Dermis microvascular lymphatic vessel endothelial cell (primary cell): ENCODE measurements at regions not wholly inside any gene's neighbourhood (a gene's known extent, or its start where the extent isn't known, plus 50 kb on each side); places are given as distances from the start of the nearest gene placed in this dataset.
A peak's percentile ranks its signal among the peaks of the same experiment; 100 is the strongest.
"Not testable (repeated sequence)": the region's sequence is repeated elsewhere in the genome, so short reads cannot be mapped to it uniquely, and the experiment has no call there.

Experiments
- DNase-seq, 2 donors: peaks; one replicate each; pipeline versions ENCODE4 v3.0.0 to v3.0.0-alpha.2; 2010; ENCODE audit warnings: low read depth in 2 of 2

DNA sequence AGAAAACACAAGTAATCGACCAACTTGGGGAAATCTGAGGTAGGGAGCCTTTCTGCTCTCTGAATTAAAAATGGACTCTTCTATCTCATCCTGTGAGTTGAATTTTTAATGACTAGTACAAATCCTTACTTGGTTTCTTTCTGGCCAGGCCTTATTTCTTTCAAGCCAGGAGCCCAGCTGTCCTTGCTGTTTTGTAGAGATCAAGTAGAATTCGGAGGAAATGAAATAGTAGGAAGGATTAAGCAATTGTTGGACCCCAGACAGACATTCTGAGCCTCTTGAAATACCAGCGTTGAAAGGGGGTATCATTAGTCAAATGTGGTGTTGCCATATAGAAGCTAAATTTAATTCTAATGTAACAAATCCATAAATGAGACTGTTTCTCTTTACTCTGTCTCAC is 53.7 kb upstream of the SMIM15 start:
- DNase-seq = no peak

DNA sequence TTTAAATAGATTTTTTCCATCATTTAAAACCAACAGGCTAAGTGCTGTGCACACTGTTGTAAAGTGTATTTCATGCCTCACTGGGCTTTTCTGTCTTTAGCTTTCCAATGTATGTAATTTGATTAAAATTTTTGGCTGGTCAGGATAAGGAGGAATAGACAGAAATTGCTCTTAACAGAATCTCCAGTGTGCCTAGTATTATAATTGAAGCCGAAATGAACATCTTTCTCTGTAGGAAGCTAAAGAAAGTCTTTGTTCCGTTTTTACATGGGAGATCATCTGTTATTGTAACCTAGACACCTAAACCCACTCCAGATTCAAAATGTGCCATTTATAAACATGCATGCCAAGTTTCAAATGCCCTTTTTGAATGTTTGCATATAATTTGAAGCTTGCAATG is 54.5 kb upstream of the SMIM15 start:
- no peak for DNase-seq

DNA sequence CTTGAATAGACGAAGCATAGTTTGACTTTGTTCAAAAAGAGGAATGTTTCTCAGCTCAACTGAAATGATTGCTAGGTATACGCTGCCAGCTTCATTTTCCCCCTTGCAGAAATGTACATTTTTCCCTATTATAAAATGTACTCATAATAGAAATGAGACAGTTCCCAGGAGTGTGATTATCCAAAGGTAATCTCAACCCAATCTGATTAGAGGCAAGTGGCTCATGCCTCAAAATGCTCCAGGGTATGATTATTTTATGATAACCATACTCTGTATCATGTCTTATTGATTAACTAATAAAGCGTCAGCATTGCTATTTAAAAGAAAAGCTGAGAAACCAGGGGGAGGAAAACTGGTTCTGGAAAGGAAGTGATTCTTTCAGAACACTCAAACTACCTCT is 54.9 kb upstream of the SMIM15 start:
- no peak for DNase-seq

DNA sequence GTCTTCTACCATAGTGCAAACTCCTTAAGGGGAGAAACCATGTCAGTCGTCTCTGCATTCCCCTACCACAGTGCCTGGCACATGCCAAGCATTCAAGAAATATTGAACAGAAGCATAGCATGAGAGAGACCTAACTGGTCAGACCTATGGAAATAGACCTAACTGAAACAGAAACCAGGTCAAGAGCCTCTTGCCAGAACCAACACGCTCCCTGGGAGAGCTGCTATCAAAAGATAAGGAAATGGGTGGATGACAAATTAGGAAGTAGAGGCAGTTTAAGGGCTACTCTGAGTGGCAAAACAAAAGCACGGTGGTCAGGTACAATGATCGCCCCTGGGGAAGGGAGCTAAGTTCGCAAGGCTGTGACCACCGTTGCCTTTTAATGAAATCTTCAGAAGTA is 66.0 kb upstream of the SMIM15 start:
- peak in 1 of 2 donors; percentile 33 for DNase-seq

DNA sequence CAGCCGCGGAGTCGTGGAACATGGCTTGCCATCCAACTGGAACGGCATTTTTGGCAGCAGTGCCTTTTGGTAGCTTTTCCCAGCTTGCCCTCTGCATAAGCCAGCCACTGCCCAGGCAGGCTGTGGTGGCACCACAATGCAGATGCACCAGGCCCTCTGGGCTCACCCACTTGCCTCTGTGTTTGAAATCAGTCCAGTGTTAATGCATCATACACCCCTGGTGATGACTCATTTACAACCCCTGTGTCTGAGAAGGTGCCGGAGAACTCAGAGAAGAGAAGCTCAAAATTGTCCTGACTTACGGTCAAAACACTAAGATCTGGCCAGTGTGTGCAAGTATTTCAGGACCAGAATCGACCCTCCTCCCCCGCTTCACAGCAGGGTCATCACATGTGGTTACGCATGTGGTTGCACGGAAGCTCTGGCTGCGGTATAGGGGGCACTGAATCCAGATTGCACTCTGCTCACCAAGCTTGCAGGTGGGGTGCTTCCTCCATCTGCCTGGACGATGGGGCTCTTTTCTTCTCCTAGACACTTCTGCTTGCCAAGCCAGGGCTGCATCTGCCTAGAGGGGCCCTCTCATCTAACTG is 66.5 kb upstream of the SMIM15 start:
- DNase-seq = peak in 1 of 2 donors; percentile 38

DNA sequence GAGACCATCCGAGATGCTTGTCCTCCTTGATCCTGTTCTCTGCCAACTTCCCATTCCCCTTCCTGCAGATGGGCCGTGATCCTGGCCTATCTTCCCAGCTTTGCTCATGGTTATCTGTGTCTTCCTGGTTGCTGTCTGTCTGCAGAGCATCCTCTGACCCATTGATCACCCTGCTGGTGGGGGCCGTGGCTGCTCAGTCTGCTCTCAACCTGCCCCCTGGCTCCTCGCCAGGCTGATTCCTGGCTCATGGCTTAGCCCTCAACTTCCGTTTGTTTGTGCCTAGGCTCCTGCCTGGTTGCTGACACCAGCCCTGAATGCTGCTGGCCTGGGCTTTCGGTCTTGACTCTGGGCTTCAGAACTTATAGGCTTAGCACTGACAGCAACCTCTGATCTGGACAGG is 67.1 kb upstream of the SMIM15 start:
- DNase-seq = peak; percentile 42 to 53

DNA sequence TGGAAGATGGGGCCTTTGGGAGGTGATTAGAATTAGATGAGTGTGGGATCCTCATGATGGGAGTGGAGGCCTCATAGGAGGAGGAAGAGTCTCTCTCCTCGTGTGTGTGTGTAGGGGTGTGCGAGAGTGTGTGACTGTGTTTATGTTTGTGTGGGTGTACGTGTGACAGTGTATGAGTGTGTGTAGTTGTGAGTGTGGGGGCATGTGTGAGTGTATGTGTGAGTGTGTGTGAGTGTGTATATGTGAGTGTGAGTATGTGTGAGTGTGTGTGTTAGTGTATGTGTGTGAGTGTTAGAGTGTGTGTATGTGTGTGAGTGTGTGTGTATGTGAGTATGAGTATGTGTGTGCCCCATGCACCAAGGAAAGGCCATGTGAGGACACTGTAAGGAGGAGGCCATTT is 68.2 kb upstream of the SMIM15 start:
- no peak for DNase-seq

DNA sequence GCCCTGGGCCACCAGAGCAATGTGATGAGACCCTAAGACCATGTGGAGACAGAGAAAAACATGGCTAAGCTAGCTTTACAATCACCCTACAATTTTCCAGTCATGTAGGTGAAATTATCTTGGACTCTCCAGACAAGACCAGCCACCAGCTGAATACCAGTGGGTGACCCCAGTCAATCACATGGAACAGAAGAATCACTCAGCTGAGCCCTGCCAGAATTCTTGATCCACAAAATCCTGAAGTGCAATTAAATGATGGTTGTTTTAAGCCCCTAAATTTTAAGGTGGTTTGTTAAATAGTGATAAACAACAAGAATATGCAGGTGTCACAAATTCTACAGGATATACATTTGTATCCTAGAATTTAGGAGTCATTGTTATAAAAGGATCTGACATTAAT is 69.5 kb upstream of the SMIM15 start:
- DNase-seq = no peak

DNA sequence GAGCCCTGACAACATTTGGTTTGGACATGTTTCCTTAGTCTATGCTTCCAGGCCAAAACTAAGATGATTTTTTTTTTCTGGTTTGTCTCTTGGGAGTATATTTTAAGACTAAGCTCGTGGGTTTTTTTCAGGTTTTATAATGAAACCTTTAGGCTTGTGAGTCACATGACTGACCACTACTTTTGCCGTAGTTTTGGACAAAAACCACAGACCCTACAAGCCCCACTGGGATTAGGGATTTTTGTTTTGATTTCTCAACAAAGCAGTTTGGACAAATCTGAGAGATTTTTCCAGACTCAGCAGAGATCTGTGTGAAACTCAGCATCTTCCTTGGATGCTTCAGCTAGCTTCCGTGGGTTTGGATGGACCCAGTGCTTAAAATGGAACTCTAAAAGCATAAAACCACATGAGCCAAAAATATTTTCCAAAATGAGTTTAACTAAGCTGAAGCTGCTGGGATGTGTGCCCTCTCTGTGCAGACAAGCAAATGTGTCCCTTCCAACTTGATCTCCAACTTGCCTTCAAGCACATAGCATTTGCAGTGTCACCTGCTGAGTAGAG is 70.3 kb upstream of the SMIM15 start:
- no peak for DNase-seq

DNA sequence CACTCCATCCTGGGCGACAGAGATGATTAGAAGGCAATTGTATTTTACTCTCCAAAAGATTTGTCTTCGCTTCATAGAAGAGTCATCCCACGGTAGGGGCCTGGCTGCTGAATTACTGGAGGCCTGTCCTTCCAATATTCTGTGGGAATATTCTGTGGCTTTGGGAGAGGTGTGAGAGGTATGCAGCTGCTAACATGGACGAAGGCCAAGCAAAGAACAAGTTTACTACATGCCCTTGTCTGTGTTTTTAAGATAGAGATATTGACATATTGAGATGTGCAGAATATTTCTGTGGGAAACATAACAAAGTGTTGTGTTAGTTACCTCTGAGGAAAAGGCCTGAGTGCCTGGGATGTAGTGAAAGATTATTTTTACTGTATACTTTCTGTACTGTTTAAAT is 71.8 kb upstream of the SMIM15 start:
- DNase-seq = no peak

DNA sequence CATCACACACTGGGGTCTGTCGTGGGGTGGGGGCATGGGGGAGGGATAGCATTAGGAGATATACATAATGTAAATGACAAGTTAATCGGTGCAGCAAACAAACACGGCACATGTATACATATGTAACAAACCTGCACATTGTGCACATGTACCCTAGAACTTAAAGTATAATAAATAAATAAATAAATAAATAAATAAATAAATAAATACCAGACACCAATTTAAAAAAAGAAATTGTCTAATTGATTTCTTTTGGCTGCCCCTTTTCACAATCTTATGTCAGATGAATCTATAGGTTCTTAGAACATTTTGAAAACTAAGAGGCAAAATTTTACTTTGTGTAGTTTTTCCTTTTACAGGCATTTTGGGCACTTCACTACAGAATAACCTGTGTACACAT is 74.4 kb upstream of the SMIM15 start:
- not testable (repeated sequence) for DNase-seq

DNA sequence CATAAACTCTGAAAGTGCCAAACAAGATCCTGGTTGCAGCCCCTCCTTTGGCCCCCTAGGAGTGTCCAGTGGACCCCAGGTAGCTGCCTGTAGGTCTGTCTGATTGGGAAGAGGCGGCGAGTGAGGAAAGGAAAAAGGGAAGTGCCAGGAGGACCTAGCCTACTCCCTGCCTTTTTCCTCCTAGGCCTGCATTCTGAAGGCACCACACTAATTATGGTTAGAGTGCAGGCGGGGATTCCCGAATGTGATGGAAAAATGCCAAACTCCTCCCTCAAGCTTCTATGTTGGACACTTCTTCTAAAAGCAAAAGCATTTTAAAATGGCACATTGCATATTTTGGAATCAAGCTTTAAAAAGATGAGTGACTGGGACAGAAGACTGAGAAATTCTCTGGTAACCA is 83.2 kb upstream of the SMIM15 start:
- DNase-seq = peak in 1 of 2 donors; percentile 17

DNA sequence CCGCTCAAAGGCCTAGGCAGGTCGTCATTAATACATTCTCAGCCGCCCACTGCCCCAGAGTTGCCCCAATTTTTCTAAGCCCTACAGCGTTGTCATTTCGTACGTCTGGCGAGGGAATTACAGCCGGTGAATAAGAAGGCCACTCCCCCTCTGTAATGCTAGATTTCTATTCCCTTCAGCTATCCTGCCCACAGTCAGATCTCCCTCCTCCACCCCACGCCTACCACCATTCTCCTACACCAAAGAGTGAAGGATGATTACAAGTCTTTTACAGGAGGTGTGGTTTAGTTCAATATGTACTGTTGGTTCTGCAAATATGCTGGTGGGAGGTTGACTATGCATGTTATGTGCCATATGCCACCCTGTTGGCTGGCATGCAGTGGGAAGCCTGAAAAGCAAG is 83.7 kb upstream of the SMIM15 start:
- DNase-seq = no peak

DNA sequence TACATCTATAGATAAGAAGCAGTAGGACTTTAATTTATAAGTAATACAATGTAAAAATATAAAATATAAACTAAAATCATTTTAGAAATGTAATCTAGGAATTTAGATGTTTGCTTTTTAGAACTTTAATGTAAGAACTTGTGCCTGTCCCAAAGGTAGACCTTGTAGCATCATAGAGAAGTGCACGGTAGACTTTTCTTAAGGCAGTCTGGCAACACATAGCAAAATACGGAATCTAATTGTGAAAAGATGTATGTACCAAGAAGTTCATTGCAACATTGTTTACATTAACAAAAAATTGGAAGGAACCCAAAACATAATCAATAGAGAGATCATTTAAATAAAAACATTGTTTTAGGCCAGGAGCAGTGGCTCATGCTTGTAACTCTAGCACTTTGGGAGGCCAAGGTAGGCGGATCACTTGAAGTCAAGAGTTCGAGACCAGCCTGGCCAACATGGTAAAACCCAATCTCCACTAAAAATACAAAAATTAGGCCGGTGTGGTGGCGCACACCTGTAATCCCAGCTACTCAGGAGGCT is 84.6 kb upstream of the SMIM15 start:
- no peak for DNase-seq

DNA sequence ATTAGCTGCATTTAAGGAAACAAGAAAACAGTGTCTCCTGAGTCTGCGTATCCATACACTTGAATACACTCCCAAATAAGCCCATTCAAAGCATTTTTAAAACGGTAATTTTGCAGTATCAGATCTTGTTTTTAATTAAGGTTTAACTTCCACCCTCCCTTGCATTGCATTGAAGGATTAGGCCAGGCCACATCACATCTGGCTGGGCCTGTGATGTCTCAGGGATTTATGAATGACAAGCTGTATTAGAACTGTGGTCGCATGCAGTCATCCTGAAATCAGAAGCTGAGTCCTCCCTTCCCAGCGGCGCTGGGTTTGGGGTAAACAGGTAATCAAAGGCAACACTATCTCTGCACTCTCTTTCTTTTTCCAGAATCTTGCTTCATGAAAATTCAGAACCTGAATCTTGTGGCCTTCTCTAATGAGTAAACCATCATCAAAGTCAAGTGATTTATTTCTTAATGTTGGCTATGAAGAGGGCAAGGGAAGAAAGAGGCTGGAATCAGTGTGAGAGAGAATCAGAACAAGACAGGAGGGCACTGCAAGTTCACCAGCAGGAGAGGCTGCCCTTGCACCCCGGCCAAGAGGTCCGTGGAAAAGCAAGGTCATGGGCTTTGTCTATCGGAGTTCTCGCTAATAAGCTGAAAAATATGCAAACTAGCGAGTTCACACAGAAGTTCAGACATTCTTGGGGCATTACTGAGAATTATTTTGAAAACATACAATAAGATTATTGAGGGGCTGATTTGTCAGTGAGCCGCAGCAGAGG is 80.0 kb upstream of the ZSWIM6 start:
- DNase-seq = no peak

DNA sequence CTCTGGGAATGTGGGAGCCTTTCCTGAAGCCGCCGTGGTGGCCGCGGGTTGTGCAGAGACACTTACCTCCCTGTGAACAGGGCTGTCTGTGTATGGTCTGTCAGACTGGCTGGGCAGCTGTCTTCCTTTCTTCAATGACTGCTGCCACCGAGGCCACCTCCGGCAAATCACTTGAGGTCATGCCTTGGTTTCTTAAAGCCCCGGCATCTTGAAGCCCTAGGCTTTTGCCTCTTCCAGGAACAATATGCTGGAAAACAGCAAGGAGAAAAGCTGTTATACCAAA is 79.5 kb upstream of the ZSWIM6 start:
- no peak for DNase-seq

DNA sequence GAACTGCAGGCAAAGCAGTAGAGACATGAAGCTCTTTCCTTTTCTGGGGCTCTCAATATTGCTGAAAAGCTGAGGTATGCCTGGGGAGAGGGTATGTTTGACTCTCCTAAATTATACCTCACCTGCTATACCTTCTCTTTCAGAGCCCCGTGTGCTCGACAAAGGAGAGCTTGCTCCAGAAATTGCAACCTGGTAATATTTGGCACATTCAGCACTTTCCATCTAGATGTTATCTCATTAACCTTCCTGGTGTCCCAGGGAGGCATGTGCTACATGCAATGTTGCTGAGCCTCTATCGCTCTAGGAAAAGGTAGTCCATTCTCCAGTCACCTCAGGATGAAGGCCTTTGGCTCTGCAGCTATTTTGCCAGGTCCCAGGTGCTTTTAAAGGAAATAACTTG is 78.5 kb upstream of the ZSWIM6 start:
- no peak for DNase-seq

DNA sequence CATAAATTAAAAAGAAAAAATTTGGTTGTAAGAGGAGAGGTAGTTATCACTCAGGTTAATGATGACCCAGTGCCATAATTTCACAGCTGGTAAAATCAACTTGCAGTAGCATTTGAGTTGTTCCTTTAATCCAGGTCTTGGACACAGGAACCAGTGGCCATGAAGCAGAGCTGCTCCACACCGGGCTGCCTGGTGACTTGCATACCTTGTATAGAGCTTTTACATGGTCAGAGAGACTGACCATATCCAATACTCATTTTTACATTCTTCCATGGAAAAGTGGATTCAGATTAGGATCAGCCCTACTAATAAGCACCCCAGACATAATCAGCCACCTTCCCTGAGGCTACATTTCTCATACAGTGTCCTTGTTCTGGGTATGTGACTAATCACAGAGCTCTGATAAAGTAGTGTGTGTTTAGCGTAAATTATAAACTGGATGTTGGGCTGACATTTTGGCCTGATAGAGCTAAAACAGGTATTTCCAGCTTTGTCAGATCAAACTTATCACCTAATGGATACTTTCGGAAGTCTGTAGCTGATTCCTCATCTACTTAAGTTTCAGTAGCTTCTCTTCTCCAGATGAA is 77.0 kb upstream of the ZSWIM6 start:
- DNase-seq = no peak

DNA sequence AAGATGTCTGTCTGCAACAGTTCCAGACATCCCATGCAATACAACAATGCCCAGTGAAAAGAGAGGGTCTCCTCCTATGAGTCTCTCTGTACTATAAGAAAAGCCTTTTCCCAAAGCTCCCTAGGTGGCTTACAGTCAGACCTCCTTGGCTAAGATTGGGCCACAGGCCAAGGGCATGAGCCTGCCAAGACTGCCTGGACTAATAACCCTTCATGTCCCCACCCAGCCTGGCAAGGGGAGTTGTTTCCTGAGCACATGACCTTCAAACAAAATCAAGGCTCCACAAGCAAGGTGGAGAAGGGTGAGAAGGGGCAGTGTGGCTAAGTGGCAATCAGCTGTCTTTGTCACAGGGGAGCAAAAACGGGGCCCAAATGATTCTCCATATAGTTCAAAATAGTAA is 75.6 kb upstream of the ZSWIM6 start:
- peak in 1 of 2 donors; percentile 24 for DNase-seq

DNA sequence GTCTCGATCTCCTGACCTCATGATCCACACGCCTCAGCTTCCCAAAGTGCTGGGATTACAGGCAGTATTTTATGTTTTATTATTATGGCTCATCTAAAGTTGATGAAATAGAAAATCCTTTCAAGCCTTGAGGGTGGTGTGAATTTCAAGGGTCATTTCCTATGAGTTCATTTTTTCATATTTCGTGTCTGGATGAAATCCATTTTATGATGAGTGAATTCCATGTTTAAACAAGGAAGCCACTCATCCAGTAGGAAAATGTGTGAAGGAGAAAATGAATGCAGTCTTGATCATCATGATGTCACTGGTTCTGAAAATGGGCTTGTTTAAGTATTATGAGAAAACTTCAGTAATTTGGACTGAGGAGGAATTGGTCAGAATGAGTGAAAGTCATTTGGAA is 74.6 kb upstream of the ZSWIM6 start:
- no peak for DNase-seq

DNA sequence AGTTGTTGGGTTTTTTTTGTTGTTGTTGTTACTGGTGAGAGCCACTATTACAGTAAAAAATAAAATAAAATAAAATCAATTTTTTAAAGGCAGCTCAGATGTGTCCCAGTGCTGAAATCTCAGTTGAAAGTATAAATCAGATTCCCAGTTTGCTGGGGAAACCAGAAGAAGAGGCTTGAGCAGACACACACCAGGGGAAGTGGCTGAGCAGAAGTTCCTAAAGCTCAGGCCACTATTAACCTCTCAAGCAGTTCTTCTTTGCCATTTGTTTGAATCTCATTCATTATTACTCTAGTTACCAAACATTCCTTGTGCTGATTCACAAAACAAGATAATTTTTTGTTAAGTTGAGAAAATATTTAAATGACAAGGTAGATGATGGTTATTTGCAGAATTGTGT is 70.9 kb upstream of the ZSWIM6 start:
- DNase-seq = no peak

DNA sequence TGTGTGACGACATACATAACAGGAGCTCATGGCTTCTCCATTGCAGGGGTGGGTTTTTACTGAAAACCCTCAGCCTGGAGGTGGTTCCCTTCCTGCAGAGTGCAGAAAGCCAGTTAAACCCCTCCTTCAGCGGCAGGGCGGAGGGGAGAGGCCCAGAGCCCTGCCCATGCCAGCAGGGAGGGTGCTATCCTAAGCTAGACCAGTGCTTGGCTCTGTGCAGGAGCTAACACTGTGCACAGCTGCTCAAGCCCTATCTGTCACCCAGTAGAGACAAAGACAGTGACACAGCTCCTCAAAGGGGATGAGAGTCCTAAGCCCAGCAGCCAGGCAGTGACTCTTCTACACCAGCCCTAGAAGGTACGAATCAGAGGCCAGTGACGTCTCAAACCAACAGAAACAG is 70.0 kb upstream of the ZSWIM6 start:
- DNase-seq = no peak

DNA sequence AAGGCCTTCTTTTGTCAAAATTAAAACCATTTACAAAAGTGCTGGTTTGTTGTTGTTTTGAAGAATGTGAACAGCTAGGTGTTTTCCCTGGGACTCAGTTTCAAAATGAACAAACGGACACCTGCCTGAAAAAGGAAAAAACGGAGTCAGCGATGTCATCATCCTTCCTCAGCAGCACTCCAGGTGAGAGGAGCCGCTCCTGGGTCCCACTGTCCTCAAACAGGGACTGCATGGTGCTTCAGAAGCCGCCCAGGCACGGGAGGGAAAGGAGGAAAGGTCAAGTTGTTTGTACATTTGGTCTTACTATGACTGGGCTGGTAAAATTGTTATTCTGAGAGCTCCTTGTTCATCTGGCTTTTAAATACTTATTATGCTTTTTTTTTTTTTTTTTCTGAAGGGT is 69.0 kb upstream of the ZSWIM6 start:
- no peak for DNase-seq
